Adrenal gland (tissue), 9 donors: ENCODE measurements at regions not wholly inside any gene's neighbourhood (a gene's known extent, or its start where the extent isn't known, plus 50 kb on each side); places are given as distances from the start of the nearest gene placed in this dataset.

Experiments
- DNase-seq, 7 donors: peaks; one replicate each; pipeline ENCODE4 v3.0.0-alpha.2; 2019 to 2020
- H3K27ac ChIP-seq, 5 donors: fragments of 200-600 bp; sonication (generic) in 4 of 5; 1 replicate in 3 of 5; 2 replicates in 2 of 5; pipeline versions ENCODE4 v1.5.1 to v1.8.0; 2016 to 2020; ENCODE audit warnings: mild to moderate bottlenecking in 1 of 5
- H3K27me3 ChIP-seq: fragments of 200-600 bp; 2 replicates; pipeline ENCODE4 v1.8.0; 2021
- H3K36me3 ChIP-seq, 2 donors: fragments of 200-600 bp; replicated peaks in 1 of 2; 1 replicate in 1 of 2; 2 replicates in 1 of 2; pipeline versions ENCODE4 v1.5.1 to v1.8.0; 2018 to 2022
- H3K4me1 ChIP-seq, 2 donors: fragments of 200-600 bp; replicated peaks in 1 of 2; 1 replicate in 1 of 2; 2 replicates in 1 of 2; pipeline versions ENCODE4 v1.5.1 to v1.8.0; 2018 to 2021
- H3K4me3 ChIP-seq, 4 donors: fragments of 200-600 bp; sonication (generic) in 3 of 4; one replicate each; pipeline ENCODE4 v1.5.1; 2016 to 2018
- H3K9me3 ChIP-seq, 3 donors: fragments of 200-600 bp; sonication (generic) in 1 of 3; replicated peaks in 1 of 3; 1 replicate in 2 of 3; 2 replicates in 1 of 3; pipeline versions ENCODE4 v1.5.1 to v1.8.0; 2016 to 2021
- CTCF ChIP-seq, 6 experiments: fragments of 450-650 bp in 4 of 6; fragments of 200-600 bp in 2 of 6; sonication (generic) in 1 of 6; IDR thresholded peaks; 1 replicate in 5 of 6; 2 replicates in 1 of 6; pipeline versions ENCODE4 v1.5.1 to v1.8.0; 2016 to 2021; ENCODE audit warnings: antibody characterized with exemption in 6 of 6, mild to moderate bottlenecking in 2 of 6, moderate library complexity in 1 of 6
- POLR2A ChIP-seq, 2 donors: fragments of 450-650 bp; IDR thresholded peaks; one replicate each; pipeline ENCODE4 v1.6.1; 2017; ENCODE audit warnings: antibody characterized with exemption in 2 of 2, mild to moderate bottlenecking in 2 of 2, moderate library complexity in 1 of 2
- WGBS, 4 donors: extraction: QIAGEN DNeasy Blood & Tissue Kit in 2 of 4; methylation state at CpG; one replicate each; pipeline versions ENCODE4 v1.1.5 to v1.1.7; 2013 to 2017; 5-methylcytosine and 5-hydroxymethylcytosine counted together
- intact Hi-C, 2 donors: fragments of 100-400 bp; cut with DNase I; formaldehyde crosslinking; loops; one replicate each; pipeline versions ENCODE4 v1.14.1 to v1.15.0; 2022 to 2023
- donor health status: healthy with polysubstance abuse.
- donor health status: Bipolar disorder and iron deficiency.
- donor health status: DM: yes; HTN: yes; CAD: no.
- donor health status: DM: no; HTN: no; CAD: no.
- donor health status: DM: no; HTN: no; CAD: no.

DNA sequence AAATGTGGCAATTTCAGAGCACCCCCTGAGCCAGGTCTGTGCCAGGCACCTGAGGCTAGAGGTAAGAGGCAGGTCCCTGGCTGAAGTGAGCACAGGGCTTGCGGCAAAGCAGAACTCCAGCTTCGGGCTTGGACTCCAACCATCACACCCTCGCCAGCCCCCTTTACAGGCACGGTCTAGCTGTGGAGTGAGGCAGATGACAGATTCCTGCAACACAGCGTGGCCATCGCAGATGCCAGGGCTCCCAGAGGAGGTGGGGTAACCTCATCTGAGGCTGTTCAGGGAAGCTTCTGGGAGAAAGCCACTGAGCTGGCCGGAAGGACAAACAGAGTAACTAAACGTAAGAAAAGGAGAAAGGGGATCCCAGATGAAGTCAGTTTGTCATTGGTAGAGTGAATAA lies 55.6 kb upstream of the CASZ1 start:
- intact Hi-C loops: no loop called here

DNA sequence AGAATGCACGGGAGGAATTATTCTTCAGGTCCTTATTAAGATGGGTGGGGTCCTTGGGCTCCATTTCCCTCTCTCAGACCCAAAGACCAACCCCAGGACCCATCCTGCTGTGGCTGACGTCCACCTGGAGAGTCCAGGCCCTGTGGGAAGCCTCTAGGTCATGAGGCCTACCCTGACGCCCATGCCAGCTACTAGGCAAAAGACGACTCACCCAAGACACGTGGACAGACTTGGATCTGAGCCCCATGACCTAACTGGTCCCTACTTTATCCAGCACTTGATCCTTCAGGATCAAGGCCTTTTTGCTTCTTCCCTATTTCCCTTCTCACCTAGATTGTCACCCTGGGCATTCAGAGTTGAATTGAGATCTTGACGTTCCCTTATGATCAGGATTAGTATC lies 56.0 kb upstream of the CASZ1 start:
- DNase-seq: no peak
- intact Hi-C loops: no loop called here
- 45 to 71% (median 66%) methylated on average over 6 of the region's 6 CpGs for WGBS, 4 donors
- TF ChIP-seq POLR2A (IDR thresholded peaks at IDR 0.05) (no peak), CTCF (IDR thresholded peaks at IDR 0.05) (no peak)
- Histone ChIP-seq H3K4me3 (no peak overlapping the region), H3K27ac (no peak overlapping the region), H3K27me3 (no peaks in the 10 kb centered on the region), H3K9me3 (no peaks in the 10 kb centered on the region), H3K4me1 (no peaks in the 10 kb centered on the region), H3K36me3 (no peaks in the 10 kb centered on the region)

More for the DNA sequence above, 55.6 kb upstream of the CASZ1 start:
- no peak overlapping the region for H3K27ac ChIP-seq
- no peaks in the 10 kb centered on the region for H3K27me3 ChIP-seq
- TF ChIP-seq POLR2A (IDR thresholded peaks at IDR 0.05) (no peak), CTCF (IDR thresholded peaks at IDR 0.05) (no peak)
- no peaks in the 10 kb centered on the region for H3K9me3 ChIP-seq
- WGBS, 4 donors: 82 to 86% (median 83%) methylated on average over 8 of the region's 8 CpGs
- no peaks in the 10 kb centered on the region for H3K4me1 ChIP-seq
- H3K4me3 ChIP-seq: no peak overlapping the region
- H3K36me3 ChIP-seq: no peaks in the 10 kb centered on the region
- DNase-seq: no peak

DNA sequence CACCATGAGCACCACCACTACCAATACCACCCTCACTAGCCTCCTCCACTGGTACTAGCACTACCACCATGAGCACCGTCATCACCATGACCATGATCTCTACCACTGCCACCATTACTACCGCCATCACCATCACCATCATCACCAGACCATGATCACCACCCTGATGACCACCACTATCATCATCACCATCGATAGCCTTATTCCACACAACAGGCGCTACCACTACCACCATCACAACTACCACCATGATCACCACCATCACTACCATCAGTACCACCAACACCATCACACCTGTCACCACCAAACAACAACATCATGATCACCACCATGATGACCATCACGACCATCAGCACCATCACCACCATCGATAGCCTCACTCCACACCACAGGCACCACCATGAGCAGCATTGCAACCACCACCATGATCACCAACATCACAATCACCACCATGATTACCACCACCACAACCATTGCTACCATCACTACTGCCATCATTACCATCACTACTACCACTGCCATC lies 56.6 kb upstream of the CASZ1 start:
- WGBS, 4 donors: 78 to 96% (median 92%) methylated on average over 6 of the region's 6 CpGs
- no peaks in the 10 kb centered on the region for H3K4me1 ChIP-seq
- no peak for DNase-seq
- H3K36me3 ChIP-seq: no peaks in the 10 kb centered on the region
- no peak overlapping the region for H3K27ac ChIP-seq
- H3K9me3 ChIP-seq: no peaks in the 10 kb centered on the region
- no peak overlapping the region for H3K4me3 ChIP-seq
- TF ChIP-seq POLR2A (IDR thresholded peaks at IDR 0.05): no peak
- no peak for TF ChIP-seq CTCF (IDR thresholded peaks at IDR 0.05)
- intact Hi-C loops: no loop called here
- H3K27me3 ChIP-seq: no peaks in the 10 kb centered on the region

- no peaks in the 10 kb centered on the region for H3K36me3 ChIP-seq
- TF ChIP-seq POLR2A (IDR thresholded peaks at IDR 0.05) (no peak), CTCF (IDR thresholded peaks at IDR 0.05) (no peak)
- H3K4me3 ChIP-seq: no peak overlapping the region
- no peaks in the 10 kb centered on the region for H3K9me3 ChIP-seq
- no peak for DNase-seq
- no peak overlapping the region for H3K27ac ChIP-seq
- H3K27me3 ChIP-seq: no peaks in the 10 kb centered on the region
- WGBS, 4 donors: 89 to 92% (median 92%) methylated on average over 2 of the region's 2 CpGs
- intact Hi-C loops: no loop called here
- no peaks in the 10 kb centered on the region for H3K4me1 ChIP-seq
Observed at GRCh38 chr1:10853701-10854100, 57.3 kb upstream of the CASZ1 start.
